GM23338 (cell line): ENCODE measurements at regions not wholly inside any gene's neighbourhood (a gene's known extent, or its start where the extent isn't known, plus 50 kb on each side); places are given as distances from the start of the nearest gene placed in this dataset.

Source experiments
- ATAC-seq: fragments of 200-7000 bp; cut with Tn5 transposase; 3 replicates; pipeline ENCODE4 v1.9.1; 2020
- DNase-seq: peaks from one replicate; pipeline ENCODE4 v3.0.0-alpha.2; 2015; ENCODE audit warnings: low spot score
- H2AFZ ChIP-seq: fragments of 200-600 bp; sonication (generic); 2 replicates; pipeline ENCODE4 v1.8.0; 2016; ENCODE audit warnings: antibody characterized with exemption, mild to moderate bottlenecking, moderate library complexity
- H3F3A ChIP-seq: fragments of 200-600 bp; sonication (generic); replicated peaks from 2 replicates; pipeline ENCODE4 v1.8.0; 2017; ENCODE audit warnings: antibody characterized with exemption, mixed run types, low read depth
- H3K27ac ChIP-seq: fragments of 200-600 bp; sonication (generic); 2 replicates; pipeline ENCODE4 v1.6.1; 2016; ENCODE audit warnings: low read depth
- H3K27me3 ChIP-seq: fragments of 200-600 bp; sonication (generic); 2 replicates; pipeline ENCODE4 v1.8.0; 2016; ENCODE audit warnings: mild to moderate bottlenecking, mixed run types, moderate library complexity; ENCODE audit not compliant: insufficient read depth
- H3K36me3 ChIP-seq: fragments of 200-600 bp; sonication (generic); 2 replicates; pipeline ENCODE4 v1.8.0; 2016; ENCODE audit warnings: mild to moderate bottlenecking; ENCODE audit not compliant: insufficient read depth
- H3K4me1 ChIP-seq: fragments of 200-600 bp; sonication (generic); 2 replicates; pipeline ENCODE4 v1.8.0; 2016; ENCODE audit warnings: mild to moderate bottlenecking, moderate library complexity; ENCODE audit not compliant: insufficient read depth
- H3K4me2 ChIP-seq: fragments of 200-600 bp; sonication (generic); 2 replicates; pipeline ENCODE4 v1.7.1; 2017; ENCODE audit warnings: mixed run types
- H3K4me3 ChIP-seq: fragments of 200-600 bp; sonication (generic); 2 replicates; pipeline ENCODE4 v1.6.1; 2016; ENCODE audit warnings: mixed run types
- H3K79me2 ChIP-seq: fragments of 200-600 bp; sonication (generic); replicated peaks from 2 replicates; pipeline ENCODE4 v1.8.0; 2017; ENCODE audit warnings: mild to moderate bottlenecking; ENCODE audit not compliant: insufficient read depth
- H3K9me2 ChIP-seq: fragments of 200-600 bp; sonication (generic); 2 replicates; pipeline ENCODE4 v1.8.0; 2017; ENCODE audit not compliant: insufficient read depth
- H4K20me1 ChIP-seq: fragments of 200-600 bp; sonication (generic); replicated peaks from 2 replicates; pipeline ENCODE4 v1.8.0; 2017; ENCODE audit warnings: mild to moderate bottlenecking; ENCODE audit not compliant: insufficient read depth
- H3K27ac Mint-ChIP-seq: 2 replicates; pipeline ENCODE4 v1.8.0; 2020; ENCODE audit warnings: inconsistent platforms, mild to moderate bottlenecking, moderate library complexity, mixed read lengths
- H3K27me3 Mint-ChIP-seq: 3 replicates; pipeline ENCODE4 v1.8.0; 2022; ENCODE audit warnings: low read depth, mild to moderate bottlenecking, moderate library complexity, mixed read lengths, inconsistent platforms; ENCODE audit not compliant: insufficient read depth, poor library complexity
- H3K36me3 Mint-ChIP-seq: 3 replicates; pipeline ENCODE4 v1.8.0; 2021; ENCODE audit warnings: low read depth, mild to moderate bottlenecking, inconsistent platforms, moderate library complexity, mixed read lengths
- H3K4me1 Mint-ChIP-seq: 3 replicates; pipeline ENCODE4 v1.8.0; 2020; ENCODE audit warnings: mild to moderate bottlenecking, inconsistent platforms, mixed read lengths
- H3K4me3 Mint-ChIP-seq: 3 replicates; pipeline ENCODE4 v1.8.0; 2021; ENCODE audit warnings: moderate library complexity, mild to moderate bottlenecking, inconsistent platforms, mixed read lengths
- H3K9me3 Mint-ChIP-seq: 3 replicates; pipeline ENCODE4 v1.8.0; 2020; ENCODE audit warnings: moderate library complexity, mild to moderate bottlenecking, inconsistent platforms, mixed read lengths
- CREB1 ChIP-seq: fragments of 250-450 bp; sonication (Bioruptor Pico); IDR thresholded peaks from 2 replicates; pipeline ENCODE4 v1.5.0; 2020; ENCODE audit warnings: low read depth, mild to moderate bottlenecking, moderate library complexity
- ETS1 ChIP-seq: IDR thresholded peaks from 2 replicates; pipeline ENCODE4 v1.6.1; 2016; ENCODE audit warnings: antibody characterized with exemption
- EZH2 ChIP-seq: fragments of 200-600 bp; sonication (generic); IDR thresholded peaks from one replicate; pipeline ENCODE4 v1.8.0; 2017; ENCODE audit warnings: antibody characterized with exemption, mild to moderate bottlenecking, low read depth; ENCODE audit not compliant: unreplicated experiment
- ZNF114 ChIP-seq: fragments of 250-450 bp; sonication (Bioruptor Pico); IDR thresholded peaks from 2 replicates; pipeline ENCODE4 v1.5.0; 2020; ENCODE audit warnings: mild to moderate bottlenecking, moderate library complexity
- ZNF331 ChIP-seq: fragments of 250-450 bp; sonication (Bioruptor Pico); IDR thresholded peaks from 2 replicates; pipeline ENCODE4 v1.5.0; 2020; ENCODE audit warnings: low read depth, mild to moderate bottlenecking, moderate library complexity
- TF ChIP-seq, protein P1 (sequence below): fragments of 250-450 bp; sonication (Bioruptor Pico); IDR thresholded peaks from 2 replicates; pipeline ENCODE4 v1.5.0; 2020; ENCODE audit warnings: mild to moderate bottlenecking, moderate library complexity

GRCh38 chr1:177586429-177586828 is 383.4 kb downstream of the SEC16B start (continued):
- TF ChIP-seq, protein P1, sequence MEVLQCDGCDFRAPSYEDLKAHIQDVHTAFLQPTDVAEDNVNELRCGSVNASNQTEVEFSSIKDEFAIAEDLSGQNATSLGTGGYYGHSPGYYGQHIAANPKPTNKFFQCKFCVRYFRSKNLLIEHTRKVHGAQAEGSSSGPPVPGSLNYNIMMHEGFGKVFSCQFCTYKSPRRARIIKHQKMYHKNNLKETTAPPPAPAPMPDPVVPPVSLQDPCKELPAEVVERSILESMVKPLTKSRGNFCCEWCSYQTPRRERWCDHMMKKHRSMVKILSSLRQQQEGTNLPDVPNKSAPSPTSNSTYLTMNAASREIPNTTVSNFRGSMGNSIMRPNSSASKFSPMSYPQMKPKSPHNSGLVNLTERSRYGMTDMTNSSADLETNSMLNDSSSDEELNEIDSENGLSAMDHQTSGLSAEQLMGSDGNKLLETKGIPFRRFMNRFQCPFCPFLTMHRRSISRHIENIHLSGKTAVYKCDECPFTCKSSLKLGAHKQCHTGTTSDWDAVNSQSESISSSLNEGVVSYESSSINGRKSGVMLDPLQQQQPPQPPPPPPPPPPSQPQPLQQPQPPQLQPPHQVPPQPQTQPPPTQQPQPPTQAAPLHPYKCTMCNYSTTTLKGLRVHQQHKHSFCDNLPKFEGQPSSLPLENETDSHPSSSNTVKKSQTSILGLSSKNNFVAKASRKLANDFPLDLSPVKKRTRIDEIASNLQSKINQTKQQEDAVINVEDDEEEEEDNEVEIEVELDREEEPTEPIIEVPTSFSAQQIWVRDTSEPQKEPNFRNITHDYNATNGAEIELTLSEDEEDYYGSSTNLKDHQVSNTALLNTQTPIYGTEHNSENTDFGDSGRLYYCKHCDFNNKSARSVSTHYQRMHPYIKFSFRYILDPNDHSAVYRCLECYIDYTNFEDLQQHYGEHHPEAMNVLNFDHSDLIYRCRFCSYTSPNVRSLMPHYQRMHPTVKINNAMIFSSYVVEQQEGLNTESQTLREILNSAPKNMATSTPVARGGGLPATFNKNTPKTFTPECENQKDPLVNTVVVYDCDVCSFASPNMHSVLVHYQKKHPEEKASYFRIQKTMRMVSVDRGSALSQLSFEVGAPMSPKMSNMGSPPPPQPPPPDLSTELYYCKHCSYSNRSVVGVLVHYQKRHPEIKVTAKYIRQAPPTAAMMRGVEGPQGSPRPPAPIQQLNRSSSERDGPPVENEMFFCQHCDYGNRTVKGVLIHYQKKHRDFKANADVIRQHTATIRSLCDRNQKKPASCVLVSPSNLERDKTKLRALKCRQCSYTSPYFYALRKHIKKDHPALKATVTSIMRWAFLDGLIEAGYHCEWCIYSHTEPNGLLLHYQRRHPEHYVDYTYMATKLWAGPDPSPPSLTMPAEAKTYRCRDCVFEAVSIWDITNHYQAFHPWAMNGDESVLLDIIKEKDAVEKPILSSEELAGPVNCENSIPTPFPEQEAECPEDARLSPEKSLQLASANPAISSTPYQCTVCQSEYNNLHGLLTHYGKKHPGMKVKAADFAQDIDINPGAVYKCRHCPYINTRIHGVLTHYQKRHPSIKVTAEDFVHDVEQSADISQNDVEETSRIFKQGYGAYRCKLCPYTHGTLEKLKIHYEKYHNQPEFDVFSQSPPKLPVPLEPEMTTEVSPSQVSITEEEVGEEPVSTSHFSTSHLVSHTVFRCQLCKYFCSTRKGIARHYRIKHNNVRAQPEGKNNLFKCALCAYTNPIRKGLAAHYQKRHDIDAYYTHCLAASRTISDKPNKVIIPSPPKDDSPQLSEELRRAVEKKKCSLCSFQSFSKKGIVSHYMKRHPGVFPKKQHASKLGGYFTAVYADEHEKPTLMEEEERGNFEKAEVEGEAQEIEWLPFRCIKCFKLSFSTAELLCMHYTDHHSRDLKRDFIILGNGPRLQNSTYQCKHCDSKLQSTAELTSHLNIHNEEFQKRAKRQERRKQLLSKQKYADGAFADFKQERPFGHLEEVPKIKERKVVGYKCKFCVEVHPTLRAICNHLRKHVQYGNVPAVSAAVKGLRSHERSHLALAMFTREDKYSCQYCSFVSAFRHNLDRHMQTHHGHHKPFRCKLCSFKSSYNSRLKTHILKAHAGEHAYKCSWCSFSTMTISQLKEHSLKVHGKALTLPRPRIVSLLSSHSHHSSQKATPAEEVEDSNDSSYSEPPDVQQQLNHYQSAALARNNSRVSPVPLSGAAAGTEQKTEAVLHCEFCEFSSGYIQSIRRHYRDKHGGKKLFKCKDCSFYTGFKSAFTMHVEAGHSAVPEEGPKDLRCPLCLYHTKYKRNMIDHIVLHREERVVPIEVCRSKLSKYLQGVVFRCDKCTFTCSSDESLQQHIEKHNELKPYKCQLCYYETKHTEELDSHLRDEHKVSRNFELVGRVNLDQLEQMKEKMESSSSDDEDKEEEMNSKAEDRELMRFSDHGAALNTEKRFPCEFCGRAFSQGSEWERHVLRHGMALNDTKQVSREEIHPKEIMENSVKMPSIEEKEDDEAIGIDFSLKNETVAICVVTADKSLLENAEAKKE, result no peak

GRCh38 chr1:177585302-177586220 is 384.3 kb downstream of the SEC16B start:
- no peak overlapping the region for H3K4me3 ChIP-seq
- H3K4me1 ChIP-seq, result no peaks in the 10 kb centered on the region
- DNase-seq (no peak), ATAC-seq (no peak)
- Mint-ChIP-seq H3K9me3 (no peaks in the 10 kb centered on the region), H3K4me1 (no peaks in the 10 kb centered on the region), H3K36me3 (no peaks in the 10 kb centered on the region), H3K4me3 (no peak overlapping the region), H3K27me3 (no peaks in the 10 kb centered on the region), H3K27ac (no peak overlapping the region)
- no peaks in the 10 kb centered on the region for H3K79me2 ChIP-seq
- no peak overlapping the region for H3K4me2 ChIP-seq
- H3K27me3 ChIP-seq, result no peaks in the 10 kb centered on the region
- no peaks in the 10 kb centered on the region for H3K36me3 ChIP-seq
- no peaks in the 10 kb centered on the region for H4K20me1 ChIP-seq
- H3K9me2 ChIP-seq, result no peaks in the 10 kb centered on the region
- H3K27ac ChIP-seq, result no peak overlapping the region
- H2AFZ ChIP-seq, result no peak overlapping the region
- H3F3A ChIP-seq, result no peaks in the 10 kb centered on the region
- no peak for TF ChIP-seq ZNF331
- no peak for TF ChIP-seq ZNF114
- TF ChIP-seq EZH2, result no peak
- TF ChIP-seq, protein P1, result no peak
- no peak for TF ChIP-seq CREB1
- no peak for TF ChIP-seq ETS1
